Left lung (tissue), 4 donors: ENCODE measurements at regions not wholly inside any gene's neighbourhood (a gene's known extent, or its start where the extent isn't known, plus 50 kb on each side); places are given as distances from the start of the nearest gene placed in this dataset.

Experiments used
- ATAC-seq: fragments of 200-7000 bp; cut with Tn5 transposase; one replicate; pipeline ENCODE4 v1.9.1; 2020; ENCODE audit warnings: moderate library complexity
- DNase-seq, 4 donors: peaks; one replicate each; pipeline ENCODE4 v3.0.0-alpha.2; 2013 to 2020
- H3K27ac ChIP-seq, 2 donors: fragments of 200-600 bp; sonication (generic) in 1 of 2; one replicate each; pipeline versions ENCODE4 v1.5.0 to v1.8.0; 2020 to 2021
- H3K27me3 ChIP-seq, 2 donors: fragments of 200-600 bp; sonication (generic) in 1 of 2; one replicate each; pipeline versions ENCODE4 v1.5.0 to v1.8.0; 2020 to 2021
- H3K36me3 ChIP-seq, 2 donors: fragments of 200-600 bp; sonication (generic) in 1 of 2; one replicate each; pipeline versions ENCODE4 v1.5.0 to v1.8.0; 2020 to 2021
- H3K4me1 ChIP-seq, 2 donors: fragments of 200-600 bp; one replicate each; pipeline ENCODE4 v1.8.0; 2021
- H3K4me3 ChIP-seq, 2 donors: fragments of 200-600 bp; sonication (generic) in 1 of 2; one replicate each; pipeline versions ENCODE4 v1.5.0 to v1.8.0; 2020 to 2021; ENCODE audit warnings: mild to moderate bottlenecking in 1 of 2
- H3K9me3 ChIP-seq, 2 donors: fragments of 200-600 bp; sonication (generic) in 1 of 2; one replicate each; pipeline versions ENCODE4 v1.5.0 to v1.8.0; 2020 to 2021
- intact Hi-C, 2 donors: fragments of 100-400 bp; cut with DNase I; formaldehyde crosslinking; loops; one replicate each; pipeline versions ENCODE4 v1.11.2 to v1.14.2; 2022
- TF ChIP-seq, protein P1 (sequence below), 2 donors: fragments of 200-600 bp; sonication (generic) in 1 of 2; IDR thresholded peaks; one replicate each; pipeline versions ENCODE4 v1.5.0 to v1.8.0; 2021; ENCODE audit warnings: antibody characterized with exemption in 2 of 2
- donor health status: DM: no; HTN: yes; CAD: no.
- donor health status: DM: no; HTN: no; CAD: no.

DNA sequence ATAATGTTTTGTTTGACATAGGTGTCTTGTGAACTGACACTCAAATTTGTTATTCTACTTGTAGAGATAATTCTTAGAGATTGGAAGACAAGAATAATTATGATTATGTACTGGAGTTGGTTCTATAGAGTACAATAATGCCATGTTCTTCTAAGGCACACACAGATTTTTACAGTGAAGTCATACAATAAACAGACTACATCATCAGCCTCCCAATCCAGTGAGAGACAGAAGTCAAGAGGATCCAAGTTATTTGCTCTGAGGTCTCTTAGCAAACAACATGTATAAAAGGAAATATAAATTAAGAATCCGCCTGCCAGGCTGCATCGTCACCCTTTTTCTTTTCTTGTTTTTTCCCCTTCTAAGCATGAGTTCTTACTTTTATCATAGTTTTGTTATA lies 613.5 kb upstream of the SETBP1 start:
- ATAC-seq (no peak), DNase-seq (no peak)
- intact Hi-C loops = no loop called here
- TF ChIP-seq, protein P1, sequence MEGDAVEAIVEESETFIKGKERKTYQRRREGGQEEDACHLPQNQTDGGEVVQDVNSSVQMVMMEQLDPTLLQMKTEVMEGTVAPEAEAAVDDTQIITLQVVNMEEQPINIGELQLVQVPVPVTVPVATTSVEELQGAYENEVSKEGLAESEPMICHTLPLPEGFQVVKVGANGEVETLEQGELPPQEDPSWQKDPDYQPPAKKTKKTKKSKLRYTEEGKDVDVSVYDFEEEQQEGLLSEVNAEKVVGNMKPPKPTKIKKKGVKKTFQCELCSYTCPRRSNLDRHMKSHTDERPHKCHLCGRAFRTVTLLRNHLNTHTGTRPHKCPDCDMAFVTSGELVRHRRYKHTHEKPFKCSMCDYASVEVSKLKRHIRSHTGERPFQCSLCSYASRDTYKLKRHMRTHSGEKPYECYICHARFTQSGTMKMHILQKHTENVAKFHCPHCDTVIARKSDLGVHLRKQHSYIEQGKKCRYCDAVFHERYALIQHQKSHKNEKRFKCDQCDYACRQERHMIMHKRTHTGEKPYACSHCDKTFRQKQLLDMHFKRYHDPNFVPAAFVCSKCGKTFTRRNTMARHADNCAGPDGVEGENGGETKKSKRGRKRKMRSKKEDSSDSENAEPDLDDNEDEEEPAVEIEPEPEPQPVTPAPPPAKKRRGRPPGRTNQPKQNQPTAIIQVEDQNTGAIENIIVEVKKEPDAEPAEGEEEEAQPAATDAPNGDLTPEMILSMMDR (IDR thresholded peaks at IDR 0.05) = no peak
- Histone ChIP-seq H3K4me1 (no peaks in the 10 kb centered on the region), H3K9me3 (no peaks in the 10 kb centered on the region), H3K36me3 (no peaks in the 10 kb centered on the region), H3K27me3 (no peaks in the 10 kb centered on the region), H3K4me3 (no peak overlapping the region), H3K27ac (no peak overlapping the region)

DNA sequence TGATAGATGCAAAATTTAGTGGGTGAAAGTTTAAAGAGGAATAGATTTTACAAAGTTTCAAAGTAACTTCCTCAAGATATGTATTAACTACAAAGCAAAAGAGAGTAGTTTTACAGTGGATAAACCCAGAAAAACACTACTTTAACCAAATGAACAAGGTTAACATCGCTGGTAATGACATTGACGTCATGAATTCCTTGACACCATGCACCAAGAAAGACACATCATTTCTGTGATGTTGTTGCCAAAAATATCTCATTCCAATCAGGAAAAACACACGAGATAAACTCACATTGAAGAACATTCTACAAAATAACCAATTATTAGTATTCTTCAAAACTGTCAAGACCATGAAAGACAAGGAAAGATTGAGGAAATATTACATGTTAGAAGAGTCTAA lies 605.6 kb upstream of the SETBP1 start:
- H3K4me1 ChIP-seq = no peaks in the 10 kb centered on the region
- no peaks in the 10 kb centered on the region for H3K36me3 ChIP-seq
- no peak overlapping the region for H3K4me3 ChIP-seq
- H3K9me3 ChIP-seq = no peaks in the 10 kb centered on the region
- H3K27me3 ChIP-seq = no peaks in the 10 kb centered on the region
- TF ChIP-seq, protein P1 (IDR thresholded peaks at IDR 0.05) = no peak
- ATAC-seq = no peak
- H3K27ac ChIP-seq = no peak overlapping the region
- intact Hi-C loops = no loop called here
- no peak for DNase-seq

DNA sequence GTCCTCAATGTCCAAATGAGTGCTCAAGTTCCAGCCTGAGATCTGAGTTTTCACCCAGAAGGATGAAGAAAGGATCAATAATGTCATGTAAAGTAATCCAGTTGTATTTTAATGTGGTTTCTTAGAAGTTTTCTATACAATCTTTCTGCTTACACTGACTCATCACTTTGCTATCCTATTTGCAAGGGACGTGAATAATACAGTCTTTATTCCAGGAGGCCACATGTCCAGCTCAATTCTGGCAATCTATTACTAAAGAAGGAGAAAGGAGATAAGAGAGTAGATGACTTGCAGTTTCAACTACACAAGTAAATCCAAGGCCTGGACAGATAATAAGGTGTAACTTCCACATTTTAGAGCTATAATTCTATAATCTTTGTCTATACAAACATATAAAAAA lies 601.1 kb upstream of the SETBP1 start:
- Histone ChIP-seq H3K36me3 (no peaks in the 10 kb centered on the region), H3K4me1 (no peaks in the 10 kb centered on the region), H3K4me3 (no peak overlapping the region), H3K27ac (no peak overlapping the region), H3K9me3 (no peaks in the 10 kb centered on the region), H3K27me3 (no peaks in the 10 kb centered on the region)
- TF ChIP-seq, protein P1 (IDR thresholded peaks at IDR 0.05) = no peak
- intact Hi-C loops = no loop called here
- no peak for DNase-seq
- no peak for ATAC-seq

- ATAC-seq = no peak
- no peaks in the 10 kb centered on the region for H3K9me3 ChIP-seq
- TF ChIP-seq, protein P1 (IDR thresholded peaks at IDR 0.05) = no peak
- DNase-seq = no peak
- no peaks in the 10 kb centered on the region for H3K27me3 ChIP-seq
- H3K27ac ChIP-seq = no peak overlapping the region
- no peaks in the 10 kb centered on the region for H3K36me3 ChIP-seq
- intact Hi-C loops = no loop called here
- H3K4me3 ChIP-seq = no peak overlapping the region
- no peaks in the 10 kb centered on the region for H3K4me1 ChIP-seq
These were observed 600.6 kb upstream of the SETBP1 start for GRCh38 chr18:44080054-44080453.

GRCh38 chr18:44089732-44090131 lies 591.0 kb upstream of the SETBP1 start:
- H3K27me3 ChIP-seq = no peaks in the 10 kb centered on the region
- TF ChIP-seq, protein P1 (IDR thresholded peaks at IDR 0.05) = no peak
- no peaks in the 10 kb centered on the region for H3K9me3 ChIP-seq
- H3K36me3 ChIP-seq = no peaks in the 10 kb centered on the region
- DNase-seq (no peak), ATAC-seq (no peak)
- intact Hi-C loops = no loop called here
- H3K4me3 ChIP-seq = no peak overlapping the region
- no peak overlapping the region for H3K27ac ChIP-seq
- no peaks in the 10 kb centered on the region for H3K4me1 ChIP-seq
